GM21381 (cell line): ENCODE measurements at regions not wholly inside any gene's neighbourhood (a gene's known extent, or its start where the extent isn't known, plus 50 kb on each side); places are given as distances from the start of the nearest gene placed in this dataset.

Experiments
- ATAC-seq: cut with Tn5 transposase; IDR thresholded peaks from one replicate; pipeline ENCODE4 v1.9.1; 2021; ENCODE audit warnings: mild to moderate bottlenecking, moderate library complexity; ENCODE audit not compliant: unreplicated experiment

DNA sequence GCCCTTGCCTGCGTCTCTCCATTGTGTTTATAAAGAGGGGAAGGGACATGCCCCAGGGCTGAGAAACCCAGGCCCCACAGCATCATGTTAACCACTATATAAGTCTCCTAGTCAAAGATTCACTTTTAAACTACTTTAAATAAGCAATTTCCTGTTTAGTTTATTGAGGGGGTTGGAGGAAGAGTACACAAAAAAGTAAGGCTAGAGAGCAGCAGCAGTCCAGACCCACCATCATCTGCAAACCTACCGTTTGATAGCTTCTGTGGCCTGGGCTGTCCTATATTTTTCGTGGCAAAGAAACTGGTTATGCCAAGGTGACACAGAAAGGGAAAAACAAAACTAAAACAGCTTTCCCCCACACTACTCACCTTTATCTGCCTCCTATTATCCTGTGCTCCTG lies 646.1 kb downstream of the IRS1 start:
- ATAC-seq: no peak

DNA sequence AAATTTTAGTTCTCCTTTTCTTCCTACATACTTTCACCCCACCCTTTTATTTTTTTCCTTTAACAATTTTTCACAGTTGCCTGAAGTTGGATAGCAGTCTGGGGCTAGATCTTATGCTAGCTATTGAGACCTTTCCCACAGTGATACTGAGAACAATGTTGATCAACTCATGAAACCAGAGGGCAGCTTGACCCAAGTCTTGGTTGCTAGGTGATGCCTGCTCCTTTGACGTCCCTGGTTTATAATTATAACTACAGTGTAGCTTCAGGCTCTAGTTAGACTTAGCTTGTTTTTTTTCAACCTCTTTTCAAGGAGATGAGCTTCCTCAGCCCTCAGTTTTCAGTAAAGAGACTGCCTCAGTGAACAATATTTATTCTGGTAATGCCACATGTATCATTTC lies 648.5 kb downstream of the IRS1 start:
- ATAC-seq: no peak

DNA sequence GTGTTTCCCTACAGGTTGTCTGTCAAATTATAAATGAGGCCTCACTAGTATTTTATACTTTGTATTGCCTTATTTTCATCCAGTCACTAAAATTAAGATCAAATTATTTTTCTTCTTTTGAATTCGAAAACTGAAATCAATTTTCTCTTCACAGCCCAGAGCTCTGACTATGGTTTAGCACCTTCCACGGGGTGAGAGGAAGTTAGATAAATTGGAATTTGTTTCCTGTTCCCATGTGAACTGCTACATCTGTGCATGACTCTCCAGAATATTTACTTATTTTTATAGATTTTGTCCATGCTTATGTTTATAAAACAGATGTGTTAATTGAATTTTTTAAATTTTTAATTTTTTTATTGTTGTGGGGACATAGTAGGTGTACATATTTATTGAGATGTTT lies 656.5 kb downstream of the IRS1 start:
- ATAC-seq: no peak

DNA sequence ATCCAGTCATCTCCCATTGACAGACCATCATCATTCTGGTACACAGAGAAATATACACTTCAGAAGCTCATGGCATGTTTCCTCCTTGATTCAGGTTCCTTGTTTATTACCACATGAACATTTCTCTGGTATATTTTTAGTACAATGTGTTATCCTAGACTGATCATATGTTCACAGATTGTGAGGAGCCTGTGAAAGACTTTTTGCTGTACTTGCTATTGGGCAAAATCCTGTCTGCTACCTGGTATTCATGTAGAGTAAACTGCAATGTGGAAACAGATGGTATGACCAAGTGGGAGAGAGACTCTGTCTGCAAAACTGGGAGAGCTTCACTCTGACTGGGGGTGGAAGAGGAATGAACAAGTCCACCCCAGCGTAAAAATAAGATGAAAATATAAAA lies 657.2 kb downstream of the IRS1 start:
- no peak for ATAC-seq

DNA sequence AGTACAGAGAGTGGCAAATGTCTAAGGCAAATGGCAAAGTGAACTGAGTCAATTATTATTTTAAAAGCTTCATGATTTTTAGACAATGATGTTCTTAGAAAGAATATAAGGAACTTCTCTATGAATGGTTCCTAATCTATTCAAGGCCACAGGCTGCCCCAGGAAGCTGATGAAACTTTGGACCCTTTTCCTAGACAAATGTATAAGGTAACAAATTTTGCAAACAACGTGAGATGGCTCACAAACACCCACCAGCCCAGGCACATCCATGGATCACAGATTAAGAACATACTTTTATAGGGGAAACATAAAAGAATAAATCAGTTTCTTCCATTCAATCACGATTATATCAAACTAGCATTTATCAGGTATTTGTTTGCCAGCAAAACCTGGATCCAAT lies 659.0 kb downstream of the IRS1 start:
- ATAC-seq: no peak

DNA sequence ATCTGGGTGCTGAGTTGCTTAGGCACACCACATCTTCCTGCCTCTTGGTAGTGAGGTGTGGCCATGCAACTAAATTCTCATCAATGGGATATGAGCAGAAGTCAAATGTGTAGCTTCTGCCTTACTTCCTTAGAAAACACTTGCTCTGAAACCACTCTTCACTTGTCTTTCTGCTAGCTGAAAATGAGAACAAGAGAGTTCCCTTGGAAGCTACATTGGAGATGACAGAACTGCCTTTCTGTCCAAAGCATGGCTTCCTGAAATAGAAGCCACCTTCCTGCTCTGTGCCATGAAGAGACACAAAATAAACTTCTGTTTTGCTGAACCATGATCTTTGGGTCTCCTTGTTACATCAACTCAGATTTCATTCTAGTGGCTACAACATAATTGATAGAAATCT lies 659.9 kb downstream of the IRS1 start:
- ATAC-seq: no peak

DNA sequence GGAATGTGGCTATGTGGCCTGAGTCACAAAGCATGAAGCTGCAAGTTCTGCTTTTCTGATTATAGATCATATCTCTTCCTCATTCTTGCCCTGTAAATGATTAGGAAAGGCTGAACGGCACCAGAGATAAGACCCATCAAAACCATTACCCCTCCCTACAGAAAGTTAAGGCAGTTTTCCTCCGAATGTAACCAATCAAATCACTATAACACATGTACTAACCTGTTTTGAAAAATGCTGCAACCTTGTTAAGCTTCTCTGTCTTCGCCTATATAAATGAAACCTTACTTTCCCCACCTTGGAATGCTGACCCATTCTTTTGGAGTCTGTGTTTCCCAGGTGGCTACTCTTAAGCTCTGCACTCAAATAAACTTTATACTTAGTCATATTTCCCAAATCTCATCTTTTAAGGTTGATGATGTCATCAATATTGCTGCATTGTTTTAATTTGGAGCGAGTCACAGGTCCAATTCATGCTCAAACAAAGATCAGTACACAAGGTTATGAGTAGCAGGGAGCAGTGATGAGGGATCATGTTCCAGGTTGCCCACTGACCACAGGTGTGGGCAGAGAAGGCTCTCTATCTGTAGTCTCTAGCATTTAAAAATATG lies 662.3 kb downstream of the IRS1 start:
- ATAC-seq: peak; percentile 61

DNA sequence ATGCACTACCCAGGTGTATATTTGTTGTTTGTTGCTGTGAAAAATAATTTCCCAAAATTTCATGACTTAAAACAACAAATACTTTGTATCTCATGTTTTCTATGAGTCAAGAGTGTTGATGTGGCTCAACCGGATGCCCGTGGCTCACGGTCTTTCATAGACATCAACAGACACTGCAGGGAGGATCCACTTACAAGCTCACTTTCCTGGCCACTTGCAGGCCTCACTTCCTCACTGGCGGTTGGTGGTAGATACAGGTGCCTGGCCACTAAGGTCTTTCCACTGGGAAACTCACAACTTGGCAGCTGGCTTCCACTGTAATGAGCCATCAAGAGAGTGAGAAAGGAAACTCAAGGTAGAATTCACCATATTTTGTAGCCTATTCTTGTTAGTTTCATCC lies 662.9 kb downstream of the IRS1 start:
- ATAC-seq: peak; percentile 66

DNA sequence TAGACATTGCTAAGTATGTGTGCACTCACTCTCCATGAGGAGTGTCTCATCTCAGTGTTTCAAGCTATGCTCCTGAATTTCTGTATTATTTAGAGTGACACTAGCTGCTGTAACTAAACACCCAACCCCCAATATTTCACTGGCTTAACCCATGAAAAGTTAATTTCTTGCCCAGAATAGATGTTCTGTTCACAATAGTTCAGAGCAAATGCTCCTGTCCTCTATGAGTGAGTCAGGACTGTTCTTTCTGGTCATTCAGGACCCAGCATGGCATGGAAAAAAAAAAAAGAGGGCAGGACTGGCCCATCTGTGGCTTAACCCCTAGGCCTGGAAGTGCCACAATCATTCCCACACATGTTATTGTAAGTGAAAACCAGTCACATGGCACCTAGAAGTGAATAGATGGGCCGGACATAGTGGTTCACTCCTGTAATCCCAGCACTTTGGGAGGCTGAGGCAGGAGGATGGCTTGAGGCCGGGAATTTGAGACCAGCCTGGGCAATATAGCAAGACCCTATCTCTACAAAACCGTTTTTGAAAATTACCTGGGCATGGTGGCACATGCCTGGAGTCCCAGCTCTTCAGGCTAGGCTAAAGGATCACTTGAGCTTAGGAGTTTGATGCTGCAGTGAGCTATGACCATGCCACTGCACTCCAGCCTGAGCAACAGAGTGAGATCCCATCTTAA lies 663.6 kb downstream of the IRS1 start:
- ATAC-seq: no peak

DNA sequence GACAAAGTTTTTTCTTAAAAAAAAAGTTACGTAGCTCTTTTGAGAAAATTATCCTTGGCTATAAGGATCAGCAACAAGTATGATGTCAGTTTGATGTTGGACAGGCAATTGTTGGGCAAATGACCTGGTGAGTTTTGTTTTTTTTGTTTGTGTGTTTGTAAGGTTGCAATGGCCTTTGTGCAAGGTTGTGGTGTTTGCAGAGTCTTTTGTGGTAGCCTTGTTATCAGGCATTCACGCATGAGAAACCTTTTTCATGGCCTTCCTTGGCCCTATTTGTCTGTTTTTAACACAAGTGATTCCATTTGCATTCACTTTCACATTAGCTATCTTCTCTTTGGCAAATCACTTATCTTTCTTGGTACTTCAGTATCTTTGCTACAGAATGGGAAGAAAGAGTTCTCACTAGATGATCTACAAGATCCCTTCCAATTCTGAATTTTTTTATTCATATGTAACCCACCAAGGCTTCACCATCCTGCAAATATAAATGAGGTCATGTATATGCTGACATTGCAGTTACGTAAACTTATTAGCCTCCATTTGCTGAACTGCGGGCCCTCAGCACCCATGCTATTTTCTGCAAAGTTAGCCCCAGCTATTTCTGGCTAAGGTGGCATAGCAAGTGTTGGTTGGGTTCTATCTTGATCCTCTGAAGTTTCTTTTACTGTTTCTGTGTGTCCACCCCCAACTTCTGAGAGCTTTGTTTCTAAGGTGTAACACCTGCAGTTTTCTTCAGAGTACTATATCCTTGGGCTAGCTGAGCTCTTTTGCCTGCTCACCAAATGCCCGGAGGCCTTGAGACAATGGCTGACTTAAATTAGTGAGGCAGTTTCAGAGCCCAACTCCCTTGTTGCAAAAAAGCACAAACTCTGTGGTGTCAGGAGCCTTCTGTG lies 667.1 kb downstream of the IRS1 start:
- ATAC-seq: no peak

DNA sequence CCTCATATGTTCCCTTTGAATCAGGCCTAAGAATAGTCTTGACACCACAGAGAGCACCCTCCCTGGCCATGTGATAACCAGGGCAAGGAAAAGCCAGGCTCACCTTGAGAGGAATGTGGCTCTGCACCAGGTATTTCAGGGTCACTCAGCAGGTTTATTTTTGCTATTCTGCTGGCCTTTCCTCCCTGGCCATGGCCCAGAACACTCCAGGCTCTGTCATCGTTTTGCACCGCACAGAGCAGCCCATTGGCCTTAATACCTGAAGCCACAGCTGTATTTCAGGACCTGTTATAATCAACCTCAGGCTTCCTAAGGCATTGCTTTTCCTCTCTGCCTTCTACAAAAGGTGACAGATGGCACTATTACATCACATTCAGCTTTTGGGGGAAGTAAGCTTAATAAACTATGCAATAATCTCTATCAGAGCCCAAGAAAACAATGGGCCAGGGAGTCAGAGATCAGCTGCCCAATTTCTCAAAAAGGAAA lies 668.3 kb downstream of the IRS1 start:
- ATAC-seq: no peak

DNA sequence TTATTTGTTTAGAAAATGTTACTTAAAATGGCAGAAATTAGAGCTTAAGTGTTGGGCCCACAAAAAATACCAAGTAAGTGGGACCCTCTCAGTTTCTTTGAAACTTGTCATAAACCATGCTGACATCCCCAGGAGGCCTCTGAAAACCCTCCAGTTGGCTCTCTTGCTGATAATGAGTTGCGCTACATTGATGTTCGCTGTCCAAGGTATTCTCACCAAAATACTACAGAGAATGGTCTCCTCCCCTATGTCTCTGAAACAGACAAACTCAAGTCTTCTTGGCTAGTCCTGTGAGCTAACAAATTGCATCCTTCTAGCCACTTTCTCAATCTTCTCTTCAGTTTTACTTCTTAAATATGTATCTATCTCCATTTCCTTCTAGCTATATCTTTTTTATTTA lies 669.4 kb downstream of the IRS1 start:
- no peak for ATAC-seq

DNA sequence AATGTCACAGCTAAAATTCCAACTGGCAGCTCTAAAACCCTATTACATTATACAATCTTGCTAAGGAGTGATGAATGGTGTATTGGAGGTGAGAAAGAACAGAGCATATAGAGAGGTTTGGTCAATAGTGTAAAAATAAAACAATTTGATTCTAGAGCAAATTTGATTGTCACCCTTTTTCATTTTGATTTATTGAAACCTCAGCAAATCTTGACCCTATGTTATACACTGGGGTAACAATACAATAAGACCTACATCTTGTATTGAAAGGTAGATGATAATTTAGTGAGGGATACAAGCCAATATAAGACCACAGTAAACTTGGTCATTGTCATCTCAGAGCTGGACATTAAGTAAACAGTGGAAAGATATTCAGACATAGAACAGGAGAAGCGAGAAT lies 671.9 kb downstream of the IRS1 start:
- no peak for ATAC-seq

DNA sequence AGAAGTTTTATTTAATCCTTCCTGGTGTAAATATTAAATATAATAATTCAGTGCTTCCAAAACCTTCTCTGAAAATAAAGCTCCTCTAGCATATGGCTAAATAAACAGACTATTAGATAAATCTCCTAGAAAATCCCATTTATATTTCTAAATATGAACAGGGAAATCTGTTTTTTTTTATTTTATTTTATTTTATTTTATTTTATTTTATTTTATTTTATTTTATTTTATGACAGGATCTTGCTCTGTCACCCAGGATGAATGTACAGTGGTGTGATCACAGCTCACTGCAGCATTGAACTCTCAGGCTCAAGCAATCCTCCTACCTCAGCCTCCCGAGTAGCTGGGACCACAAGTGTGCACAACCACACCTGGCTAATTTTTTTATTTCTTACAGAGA lies 673.5 kb downstream of the IRS1 start:
- no peak for ATAC-seq

DNA sequence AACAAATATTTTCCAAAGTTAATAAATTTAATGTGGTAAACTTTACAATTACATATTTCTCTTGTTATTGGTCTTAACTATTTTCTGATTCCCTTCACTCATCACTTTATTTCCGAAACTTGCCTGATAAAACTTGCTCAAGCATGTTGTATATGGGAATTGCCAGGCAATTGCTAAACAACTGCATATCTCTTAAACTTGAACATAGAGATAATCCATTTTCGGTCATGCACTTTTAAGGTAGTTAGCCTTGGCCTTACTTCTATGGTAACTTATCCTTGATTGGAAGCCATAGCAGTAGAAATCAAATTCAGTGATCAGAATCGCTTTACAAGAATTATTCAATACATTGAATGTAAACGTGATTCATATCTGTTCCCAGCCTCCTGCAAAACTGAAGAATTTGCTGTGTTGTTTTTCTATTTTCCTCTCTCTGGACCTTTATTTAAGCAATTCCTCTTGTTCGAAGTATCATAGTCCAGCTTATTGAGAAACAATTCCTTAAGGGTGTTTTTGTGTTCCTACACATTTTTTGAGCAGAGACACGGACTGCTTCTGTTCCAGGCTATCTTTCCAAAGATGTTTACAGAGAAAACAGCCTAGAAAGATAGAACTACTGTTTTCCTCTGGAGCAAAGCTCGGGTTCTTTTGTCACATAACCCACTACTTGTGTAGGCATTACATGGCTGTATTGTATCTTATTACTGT lies 674.3 kb downstream of the IRS1 start:
- no peak for ATAC-seq

DNA sequence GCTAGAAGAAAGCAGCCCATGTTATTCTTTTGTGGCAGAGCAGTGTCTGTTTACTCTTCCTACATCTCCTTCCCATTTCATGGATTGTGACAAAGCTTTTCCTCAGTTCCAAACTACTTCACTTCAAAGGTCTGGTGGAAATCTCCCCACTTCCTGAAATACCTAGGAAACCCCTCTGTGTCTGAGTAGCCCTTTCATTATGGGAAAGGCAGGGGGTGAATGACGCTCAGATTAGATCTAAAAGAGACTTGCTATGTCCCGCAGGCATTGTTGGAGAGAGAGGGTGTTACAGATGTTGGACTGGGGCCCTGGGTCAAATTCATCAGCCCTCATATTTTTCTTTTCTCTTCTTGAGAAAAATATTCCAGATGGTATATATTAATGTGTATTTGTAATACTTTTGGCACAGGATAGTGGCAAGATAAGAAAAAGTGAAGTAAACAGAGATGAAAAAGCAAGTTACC lies 675.0 kb downstream of the IRS1 start:
- no peak for ATAC-seq

DNA sequence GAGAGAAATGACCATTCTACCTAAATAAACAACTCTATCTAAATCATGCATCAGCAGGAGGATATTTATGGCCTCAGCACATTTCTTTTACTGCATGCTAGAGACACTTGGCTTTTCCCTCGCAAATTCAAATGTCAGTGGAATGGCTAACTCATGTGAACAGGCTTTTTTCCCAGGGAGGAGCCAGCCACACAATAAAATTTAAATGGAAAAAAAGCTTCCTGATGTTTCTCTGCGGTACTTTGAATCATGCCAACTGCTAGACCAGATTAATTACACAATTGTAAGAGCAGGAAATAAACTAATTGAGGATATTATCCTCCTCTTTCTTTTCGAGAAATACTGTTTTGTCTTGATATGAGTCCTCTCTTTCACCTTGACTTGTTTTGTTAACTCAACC lies 676.3 kb downstream of the IRS1 start:
- ATAC-seq: no peak

DNA sequence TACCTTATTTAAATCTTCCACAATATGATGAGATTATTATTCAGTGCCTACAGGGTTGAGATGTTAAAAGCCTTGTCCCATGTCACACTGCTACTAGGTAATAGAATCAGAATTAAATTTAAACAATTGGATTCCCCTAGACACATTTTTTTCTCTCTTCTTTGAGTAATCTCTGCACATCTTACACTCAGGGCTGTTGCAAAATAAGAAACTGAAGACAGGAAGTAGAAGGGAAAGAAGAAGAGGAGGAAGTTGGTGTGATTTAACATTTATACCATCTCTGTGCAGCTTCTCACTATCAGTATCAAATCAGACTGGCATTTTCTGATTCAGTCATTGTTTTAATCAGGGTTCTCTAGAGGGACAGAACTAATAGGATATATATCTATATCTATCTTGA lies 677.6 kb downstream of the IRS1 start:
- no peak for ATAC-seq

DNA sequence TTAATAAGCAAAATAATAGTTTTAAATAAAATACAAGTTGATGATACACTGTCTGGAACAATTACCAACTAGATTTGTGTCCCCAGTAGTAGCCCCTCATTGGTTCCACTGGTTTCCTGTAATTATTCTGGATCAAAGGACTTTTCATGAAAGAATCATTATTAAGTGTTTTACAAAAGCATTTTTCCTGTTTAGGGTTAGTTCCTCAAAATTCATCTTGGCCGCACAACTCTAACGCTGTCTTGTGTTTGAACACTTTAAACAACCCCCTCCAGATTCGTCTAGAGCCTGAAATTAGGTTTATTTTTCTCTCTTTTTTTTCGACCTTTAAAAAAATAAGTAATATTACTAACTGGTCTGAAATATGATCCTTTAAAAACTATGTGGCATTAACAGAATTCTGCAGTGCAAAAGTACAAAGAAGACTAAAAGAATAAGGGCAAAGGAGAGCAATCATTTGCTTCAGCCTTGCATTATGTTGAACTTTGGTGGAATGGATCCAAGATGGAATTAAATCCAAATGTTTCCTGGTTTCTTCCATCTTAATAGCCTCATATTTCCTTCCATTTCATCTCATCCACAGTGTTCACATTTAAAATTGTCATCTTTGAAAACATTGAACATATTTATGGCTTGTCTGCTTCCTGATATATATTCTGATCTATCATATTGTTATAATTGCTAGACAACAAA lies 678.4 kb downstream of the IRS1 start:
- ATAC-seq: no peak
